Middle frontal gyrus (tissue), 1 donor: ENCODE measurements at regions not wholly inside any gene's neighbourhood (a gene's known extent, or its start where the extent isn't known, plus 50 kb on each side); places are given as distances from the start of the nearest gene placed in this dataset.
"Not testable (repeated sequence)": the region's sequence is repeated elsewhere in the genome, so short reads cannot be mapped to it uniquely, and the experiment has no call there.

ENCODE experiments used
- DNase-seq: peaks from one replicate; pipeline ENCODE4 v3.0.0-alpha.2; 2015; ENCODE audit warnings: low spot score; ENCODE audit errors: extremely low spot score

- DNase-seq, result not testable (repeated sequence)
These were observed 196.8 kb downstream of the BANP start for GRCh38 chr16:88148078-88148477.

- not testable (repeated sequence) for DNase-seq
These were observed 197.4 kb downstream of the BANP start for GRCh38 chr16:88148682-88149081.

- not testable (repeated sequence) for DNase-seq
These were observed 197.9 kb downstream of the BANP start for GRCh38 chr16:88149158-88149603.

- not testable (repeated sequence) for DNase-seq
These were observed 198.4 kb downstream of the BANP start for GRCh38 chr16:88149663-88150062.

GRCh38 chr16:88150456-88151128, 199.4 kb downstream of the BANP start:
- not testable (repeated sequence) for DNase-seq

GRCh38 chr16:88151129-88151499, 199.9 kb downstream of the BANP start:
- not testable (repeated sequence) for DNase-seq

GRCh38 chr16:88151859-88152843, 200.9 kb downstream of the BANP start:
- DNase-seq, result not testable (repeated sequence)

GRCh38 chr16:88152879-88153278, 201.6 kb downstream of the BANP start:
- DNase-seq, result not testable (repeated sequence)

- not testable (repeated sequence) for DNase-seq
These were observed 202.3 kb downstream of the BANP start for GRCh38 chr16:88153516-88153915.

- not testable (repeated sequence) for DNase-seq
These were observed 203.7 kb downstream of the BANP start for GRCh38 chr16:88154886-88155285.

GRCh38 chr16:88155681-88156080, 204.4 kb downstream of the BANP start:
- DNase-seq, result not testable (repeated sequence)

- DNase-seq, result not testable (repeated sequence)
These were observed 205.5 kb downstream of the BANP start for GRCh38 chr16:88156640-88157283.

- not testable (repeated sequence) for DNase-seq
These were observed 206.5 kb downstream of the BANP start for GRCh38 chr16:88157686-88158085.

GRCh38 chr16:88158256-88159045, 207.2 kb downstream of the BANP start:
- not testable (repeated sequence) for DNase-seq

- not testable (repeated sequence) for DNase-seq
These were observed 208.0 kb downstream of the BANP start for GRCh38 chr16:88159046-88159896.

GRCh38 chr16:88159897-88160335, 208.7 kb downstream of the BANP start:
- not testable (repeated sequence) for DNase-seq

GRCh38 chr16:88161191-88161590, 210.0 kb downstream of the BANP start:
- DNase-seq, result not testable (repeated sequence)

GRCh38 chr16:88161623-88162275, 210.5 kb downstream of the BANP start:
- DNase-seq, result not testable (repeated sequence)

- not testable (repeated sequence) for DNase-seq
These were observed 211.5 kb downstream of the BANP start for GRCh38 chr16:88162778-88163177.
